ENCODE measurements at regions not wholly inside any gene's neighbourhood (a gene's known extent, or its start where the extent isn't known, plus 50 kb on each side); places are given as distances from the start of the nearest gene placed in this dataset.

DNA sequence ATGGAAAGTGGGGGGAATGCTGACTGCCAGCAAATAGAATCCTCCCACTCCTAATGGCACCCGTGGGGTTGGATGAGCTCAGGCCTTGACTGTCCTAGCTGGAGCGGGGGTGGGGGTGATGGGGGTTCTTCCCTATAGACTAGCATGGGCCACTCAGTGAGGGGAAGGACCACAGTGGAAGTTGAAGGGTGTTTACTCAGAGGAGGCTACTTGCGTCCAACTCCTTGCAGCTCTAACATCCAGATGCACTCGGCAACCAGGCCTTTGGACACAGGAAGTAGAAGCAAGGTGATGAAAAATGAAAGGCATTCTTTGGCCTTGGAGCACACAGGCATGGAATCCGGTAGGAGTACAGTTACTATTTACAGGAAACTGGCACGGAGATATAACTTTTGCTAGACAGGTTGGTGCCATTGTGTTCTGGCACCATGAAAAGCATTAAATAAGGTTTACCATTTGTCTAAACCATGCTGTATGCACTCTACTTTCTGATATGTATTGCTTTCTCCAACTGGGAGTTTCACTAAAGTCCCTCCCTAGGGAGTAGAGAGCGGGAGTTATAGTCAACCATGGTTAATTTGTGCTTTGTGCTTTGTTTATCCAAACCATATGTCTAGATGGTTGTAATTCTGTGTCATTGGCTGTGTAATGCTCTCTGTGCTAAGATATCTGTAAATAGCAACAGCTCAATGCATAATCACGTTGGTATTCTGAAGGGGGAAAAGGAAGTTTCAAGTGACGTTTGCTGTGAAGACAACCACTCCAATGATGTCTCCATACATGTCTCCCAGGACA is 125.3 kb downstream of the TSHZ3 start:
- ChIA-PET POLR2A (no interaction called here), CTCF (no interaction called here)
- Mint-ChIP-seq H3K36me3 (peaks cover 0 to 4% (median 0%) of the 10 kb centered on the region in 3 donors), H3K27me3 (peaks cover 5 to 11% of the 10 kb centered on the region in 2 donors), H3K4me3 (no peak overlapping the region), H3K9me3 (peaks cover 0 to 2% (median 0%) of the 10 kb centered on the region in 5 donors), H3K27ac (no peak overlapping the region), H3K4me1 (peaks cover 9 to 17% (median 13%) of the 10 kb centered on the region in 3 donors)
- no peak for DNase-seq
- Histone ChIP-seq H3K9me3 (ENCODE audit: low read length) (no peaks in the 10 kb centered on the region), H3K27ac (ENCODE audit: low read depth, low read length) (no peak overlapping the region), H3K36me3 (ENCODE audit: insufficient read depth, low read length) (no peaks in the 10 kb centered on the region), H3K27me3 (ENCODE audit: insufficient read depth, low read length, poor library complexity, severe bottlenecking) (no peaks in the 10 kb centered on the region), H3K4me1 (ENCODE audit: insufficient read depth, low read length) (peaks cover 6% of the 10 kb centered on the region), H3K4me3 (ENCODE audit: low read length) (no peak overlapping the region)

DNA sequence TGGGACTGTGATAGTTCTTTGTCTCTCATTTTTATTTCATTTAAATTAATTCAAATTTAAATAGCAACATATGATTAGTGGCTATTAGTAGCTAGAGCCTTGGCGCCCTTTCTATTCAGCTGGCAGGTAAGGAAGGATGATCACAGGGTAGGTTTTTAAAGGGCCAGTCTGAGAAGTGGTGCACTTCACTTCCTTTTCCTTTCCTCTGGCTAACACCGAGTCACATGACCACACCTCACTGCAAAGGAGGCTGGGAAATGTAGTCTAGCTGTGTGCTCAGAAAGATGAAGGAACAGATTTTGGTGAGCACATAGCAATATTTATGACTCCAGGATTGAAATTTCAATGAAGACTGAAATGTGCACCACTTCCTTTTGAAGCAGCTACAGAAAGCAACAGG is 128.7 kb downstream of the TSHZ3 start:
- Mint-ChIP-seq H3K4me1 (peaks cover 9 to 17% (median 13%) of the 10 kb centered on the region in 3 donors), H3K9me3 (peaks cover 0 to under 1% (median 0%) of the 10 kb centered on the region in 5 donors), H3K36me3 (no peaks in the 10 kb centered on the region), H3K27ac (peak overlapping the region in 7 of 8 donors; percentile 4 to 75 (median 63)), H3K4me3 (no peak overlapping the region), H3K27me3 (peaks cover 2 to 4% of the 10 kb centered on the region in 2 donors)
- peak in 2 of 5 donors; percentile 18 to 39 for DNase-seq
- ChIA-PET CTCF (no interaction called here), POLR2A (no interaction called here)
- H3K4me1 ChIP-seq (ENCODE audit: insufficient read depth, low read length), result peaks cover 6% of the 10 kb centered on the region
- H3K27me3 ChIP-seq (ENCODE audit: insufficient read depth, low read length, poor library complexity, severe bottlenecking), result no peaks in the 10 kb centered on the region
- no peaks in the 10 kb centered on the region for H3K9me3 ChIP-seq (ENCODE audit: low read length)
- H3K27ac ChIP-seq (ENCODE audit: low read depth, low read length), result no peak overlapping the region
- H3K36me3 ChIP-seq (ENCODE audit: insufficient read depth, low read length), result no peaks in the 10 kb centered on the region
- no peak overlapping the region for H3K4me3 ChIP-seq (ENCODE audit: low read length)

DNA sequence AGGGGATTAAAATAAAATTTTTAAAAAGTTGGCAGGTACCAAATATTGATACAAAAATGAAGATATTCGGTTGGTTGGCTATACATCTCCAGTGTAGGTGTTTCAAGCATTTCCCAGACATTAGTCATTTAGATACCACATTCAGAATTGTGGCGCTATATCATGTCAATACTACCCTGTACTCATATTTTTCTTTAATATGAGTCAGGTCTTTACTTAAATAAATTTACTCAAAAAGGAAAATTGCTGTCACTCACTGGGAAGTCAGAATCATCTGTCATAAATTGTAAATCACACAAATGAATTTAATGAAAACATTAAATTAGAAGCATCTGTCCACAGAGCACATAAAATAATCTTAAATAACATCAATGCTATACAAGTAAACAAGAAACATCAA is 134.2 kb downstream of the TSHZ3 start:
- H3K36me3 ChIP-seq (ENCODE audit: insufficient read depth, low read length), result no peaks in the 10 kb centered on the region
- H3K4me3 Mint-ChIP-seq, result peak overlapping the region in 1 of 7 donors; percentile 43

DNA sequence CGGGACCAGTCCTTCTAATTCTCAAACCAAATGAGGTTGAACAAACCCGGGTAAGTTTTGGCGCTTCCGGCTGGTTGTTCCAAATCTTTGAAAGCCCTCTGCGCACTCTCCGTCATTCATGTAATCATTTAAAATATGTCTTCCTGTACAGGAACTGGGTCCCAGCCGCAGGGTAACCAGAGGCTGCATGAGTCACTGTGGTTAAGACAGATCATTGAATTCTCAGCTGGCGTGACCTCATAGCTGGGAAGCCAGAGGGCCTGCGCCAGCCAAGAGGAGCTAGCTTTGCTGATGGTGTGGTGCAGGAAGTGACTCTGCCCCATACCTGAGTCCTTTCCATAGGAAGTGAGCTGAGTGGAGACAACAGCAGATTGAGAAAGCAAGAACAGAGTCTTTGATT is 135.2 kb downstream of the TSHZ3 start:
- CTCF ChIA-PET, result no interaction called here

More for the DNA sequence above, 134.2 kb downstream of the TSHZ3 start:
- Histone ChIP-seq H3K27ac (ENCODE audit: low read depth, low read length) (no peak overlapping the region), H3K4me1 (ENCODE audit: insufficient read depth, low read length) (peaks cover 19% of the 10 kb centered on the region), H3K9me3 (ENCODE audit: low read length) (no peaks in the 10 kb centered on the region), H3K4me3 (ENCODE audit: low read length) (no peak overlapping the region), H3K27me3 (ENCODE audit: insufficient read depth, low read length, poor library complexity, severe bottlenecking) (no peaks in the 10 kb centered on the region)
- CTCF ChIA-PET, result no interaction called here
- peaks cover 0 to 3% (median 0%) of the 10 kb centered on the region in 5 donors for H3K9me3 Mint-ChIP-seq
- POLR2A ChIA-PET, result no interaction called here
- peaks cover 21 to 27% (median 26%) of the 10 kb centered on the region in 3 donors for H3K4me1 Mint-ChIP-seq
- no peaks in the 10 kb centered on the region for H3K36me3 Mint-ChIP-seq
- DNase-seq, result no peak
- H3K27me3 Mint-ChIP-seq, result peaks cover 0 to 5% of the 10 kb centered on the region in 2 donors
- peak overlapping the region in 5 of 8 donors; percentile 51 to 80 (median 59) for H3K27ac Mint-ChIP-seq

DNA sequence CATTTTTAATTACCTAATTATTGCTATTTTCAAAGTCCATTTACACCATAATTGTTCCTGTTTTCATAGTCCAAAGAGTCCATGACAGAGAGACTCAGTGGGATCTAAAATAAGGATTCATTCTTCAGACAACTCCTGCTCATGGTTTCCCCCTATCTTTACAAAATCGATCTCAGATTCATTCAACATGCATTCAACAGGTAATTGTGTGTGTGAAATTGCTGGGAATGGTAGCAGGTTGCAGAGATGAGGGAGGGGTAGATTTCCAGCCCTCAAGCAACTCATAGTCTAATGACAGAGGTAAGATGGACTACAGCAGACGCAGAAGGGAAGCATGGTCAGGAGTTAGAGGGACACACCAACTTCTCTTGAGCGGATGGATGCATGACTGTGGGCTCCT is 138.1 kb downstream of the TSHZ3 start:
- H3K4me3 Mint-ChIP-seq, result peak overlapping the region in 1 of 7 donors; percentile 75
- Histone ChIP-seq H3K27ac (ENCODE audit: low read depth, low read length) (no peak overlapping the region), H3K36me3 (ENCODE audit: insufficient read depth, low read length) (no peaks in the 10 kb centered on the region), H3K4me1 (ENCODE audit: insufficient read depth, low read length) (peaks cover 19% of the 10 kb centered on the region), H3K27me3 (ENCODE audit: insufficient read depth, low read length, poor library complexity, severe bottlenecking) (no peaks in the 10 kb centered on the region), H3K4me3 (ENCODE audit: low read length) (no peak overlapping the region), H3K9me3 (ENCODE audit: low read length) (no peaks in the 10 kb centered on the region)
- H3K9me3 Mint-ChIP-seq, result peaks cover 0 to 3% (median 0%) of the 10 kb centered on the region in 5 donors
- no peak for DNase-seq
- peak overlapping the region in 1 of 8 donors; percentile 91 for H3K27ac Mint-ChIP-seq
- no peaks in the 10 kb centered on the region for H3K36me3 Mint-ChIP-seq
- ChIA-PET CTCF (no interaction called here), POLR2A (no interaction called here)
- H3K4me1 Mint-ChIP-seq, result peaks cover 19 to 24% (median 24%) of the 10 kb centered on the region in 3 donors
- H3K27me3 Mint-ChIP-seq, result peaks cover 5 to 6% of the 10 kb centered on the region in 2 donors

More for the DNA sequence above, 135.2 kb downstream of the TSHZ3 start:
- Histone ChIP-seq H3K4me1 (ENCODE audit: insufficient read depth, low read length) (peaks cover 19% of the 10 kb centered on the region), H3K27me3 (ENCODE audit: insufficient read depth, low read length, poor library complexity, severe bottlenecking) (no peaks in the 10 kb centered on the region), H3K27ac (ENCODE audit: low read depth, low read length) (no peak overlapping the region), H3K4me3 (ENCODE audit: low read length) (peak overlapping the region; percentile 13), H3K9me3 (ENCODE audit: low read length) (no peaks in the 10 kb centered on the region), H3K36me3 (ENCODE audit: insufficient read depth, low read length) (no peaks in the 10 kb centered on the region)
- Mint-ChIP-seq H3K27me3 (peaks cover 5% of the 10 kb centered on the region in 2 donors), H3K27ac (peak overlapping the region; percentile 44 to 98 (median 96)), H3K4me3 (peak overlapping the region; percentile 52 to 83 (median 70)), H3K9me3 (peaks cover 0 to 3% (median 0%) of the 10 kb centered on the region in 5 donors), H3K36me3 (no peaks in the 10 kb centered on the region), H3K4me1 (peaks cover 19 to 24% (median 24%) of the 10 kb centered on the region in 3 donors)
- POLR2A ChIA-PET, result no interaction called here
- DNase-seq, result peak; percentile 74 to 93 (median 82)

DNA sequence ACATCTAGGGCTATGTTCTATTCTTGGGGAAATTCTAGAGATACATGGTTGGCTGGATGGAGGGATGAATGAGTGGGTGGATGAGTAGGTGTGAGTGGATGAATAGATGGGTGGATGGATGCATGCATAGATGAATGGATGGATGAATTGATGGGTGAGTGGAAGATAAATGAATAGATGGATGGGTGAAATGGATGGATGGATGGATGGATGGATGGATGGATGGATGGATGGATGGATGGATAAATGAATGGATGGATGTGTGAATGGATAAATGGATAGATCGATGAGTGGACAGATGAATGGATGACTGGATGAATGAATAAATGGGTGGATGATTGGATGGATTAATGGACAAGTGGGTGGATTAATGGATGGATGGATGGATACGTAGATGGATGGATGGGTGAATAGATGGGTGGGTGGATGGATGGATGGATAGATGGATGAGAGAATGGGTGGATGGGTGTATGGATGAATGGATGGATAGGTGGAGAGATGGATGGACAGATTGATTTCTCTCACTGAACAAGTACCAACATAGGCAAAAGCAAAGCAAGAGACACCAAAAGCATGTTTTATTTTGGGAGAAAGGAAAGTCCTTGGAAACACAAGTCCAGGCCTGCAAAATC is 143.2 kb downstream of the TSHZ3 start:
- Mint-ChIP-seq H3K9me3 (no peaks in the 10 kb centered on the region), H3K36me3 (no peaks in the 10 kb centered on the region), H3K4me1 (no peaks in the 10 kb centered on the region), H3K27ac (no peak overlapping the region), H3K4me3 (no peak overlapping the region), H3K27me3 (peaks cover 22 to 32% of the 10 kb centered on the region in 2 donors)
- no peaks in the 10 kb centered on the region for H3K27me3 ChIP-seq (ENCODE audit: insufficient read depth, low read length, poor library complexity, severe bottlenecking)
- no peaks in the 10 kb centered on the region for H3K9me3 ChIP-seq (ENCODE audit: low read length)
- POLR2A ChIA-PET, result no interaction called here
- no peaks in the 10 kb centered on the region for H3K36me3 ChIP-seq (ENCODE audit: insufficient read depth, low read length)
- no peak overlapping the region for H3K27ac ChIP-seq (ENCODE audit: low read depth, low read length)
- CTCF ChIA-PET, result no interaction called here
- DNase-seq, result no peak
- no peaks in the 10 kb centered on the region for H3K4me1 ChIP-seq (ENCODE audit: insufficient read depth, low read length)
- H3K4me3 ChIP-seq (ENCODE audit: low read length), result no peak overlapping the region

DNA sequence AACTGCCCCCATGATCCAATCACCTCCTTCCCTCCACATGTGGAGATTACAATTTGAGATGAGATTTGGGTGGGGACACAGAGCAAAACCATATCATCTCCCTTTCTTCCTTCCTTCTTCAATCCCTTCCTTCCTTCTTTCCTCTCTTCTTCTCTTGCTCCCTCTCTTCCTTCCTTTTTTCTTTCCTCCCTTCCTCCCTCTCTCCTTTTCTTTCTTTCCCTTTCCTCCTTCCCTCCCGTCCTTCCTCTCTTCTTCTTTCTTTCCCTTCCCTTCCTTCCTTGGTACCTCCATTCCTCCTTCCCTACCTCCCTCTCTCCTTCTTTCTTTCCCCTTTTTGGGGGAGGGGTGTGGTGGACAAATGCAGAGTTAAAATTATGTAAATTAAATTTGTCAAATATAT is 145.1 kb downstream of the TSHZ3 start:
- DNase-seq, result no peak
- H3K4me3 Mint-ChIP-seq, result no peak overlapping the region
- H3K9me3 Mint-ChIP-seq, result no peaks in the 10 kb centered on the region
- Histone ChIP-seq H3K27ac (ENCODE audit: low read depth, low read length) (no peak overlapping the region), H3K36me3 (ENCODE audit: insufficient read depth, low read length) (no peaks in the 10 kb centered on the region), H3K4me3 (ENCODE audit: low read length) (no peak overlapping the region), H3K4me1 (ENCODE audit: insufficient read depth, low read length) (no peaks in the 10 kb centered on the region), H3K27me3 (ENCODE audit: insufficient read depth, low read length, poor library complexity, severe bottlenecking) (no peaks in the 10 kb centered on the region), H3K9me3 (ENCODE audit: low read length) (no peaks in the 10 kb centered on the region)
- no peaks in the 10 kb centered on the region for H3K36me3 Mint-ChIP-seq
- H3K27ac Mint-ChIP-seq, result no peak overlapping the region
- ChIA-PET CTCF (no interaction called here), POLR2A (no interaction called here)
- peaks cover 29 to 42% of the 10 kb centered on the region in 2 donors for H3K27me3 Mint-ChIP-seq
- H3K4me1 Mint-ChIP-seq, result no peaks in the 10 kb centered on the region

DNA sequence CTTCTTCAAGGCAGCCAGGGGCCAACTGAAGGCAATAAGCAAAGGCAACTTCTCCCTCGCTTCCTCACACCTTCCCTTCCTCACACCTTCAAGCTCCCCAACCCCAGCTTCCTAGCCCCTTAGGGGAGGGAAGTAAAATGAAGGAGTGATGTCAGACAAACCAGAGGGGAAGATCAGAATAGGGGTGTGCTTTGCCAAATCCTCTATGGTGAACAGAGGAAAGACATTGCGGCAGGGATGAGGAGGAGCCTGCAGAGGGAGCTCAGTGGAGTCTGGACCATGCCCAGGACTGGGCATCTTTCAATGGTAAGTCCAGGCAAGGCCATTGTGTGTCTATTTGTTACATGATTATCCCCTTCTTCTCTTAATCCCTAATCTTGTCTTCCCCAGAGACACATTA is 164.0 kb downstream of the TSHZ3 start:
- no peak for DNase-seq
- Histone ChIP-seq H3K27ac (ENCODE audit: low read depth, low read length) (no peak overlapping the region), H3K36me3 (ENCODE audit: insufficient read depth, low read length) (no peaks in the 10 kb centered on the region), H3K27me3 (ENCODE audit: insufficient read depth, low read length, poor library complexity, severe bottlenecking) (no peaks in the 10 kb centered on the region), H3K4me3 (ENCODE audit: low read length) (no peak overlapping the region), H3K4me1 (ENCODE audit: insufficient read depth, low read length) (no peaks in the 10 kb centered on the region), H3K9me3 (ENCODE audit: low read length) (no peaks in the 10 kb centered on the region)
- peaks cover 0 to 12% (median 0%) of the 10 kb centered on the region in 3 donors for H3K36me3 Mint-ChIP-seq
- peaks cover 9 to 18% of the 10 kb centered on the region in 2 donors for H3K27me3 Mint-ChIP-seq
- CTCF ChIA-PET, result no interaction called here
- H3K27ac Mint-ChIP-seq, result no peak overlapping the region
- no peaks in the 10 kb centered on the region for H3K4me1 Mint-ChIP-seq
- peaks cover 5 to 14% (median 12%) of the 10 kb centered on the region in 5 donors for H3K9me3 Mint-ChIP-seq
- POLR2A ChIA-PET, result no interaction called here
- no peak overlapping the region for H3K4me3 Mint-ChIP-seq

Data from CD8-positive, alpha-beta memory T cell (primary cell).